SW 1271 (cell line): ENCODE measurements at regions not wholly inside any gene's neighbourhood (a gene's known extent, or its start where the extent isn't known, plus 50 kb on each side); places are given as distances from the start of the nearest gene placed in this dataset.
"Not testable (repeated sequence)": the region's sequence is repeated elsewhere in the genome, so short reads cannot be mapped to it uniquely, and the experiment has no call there.

Experiments used
- DNase-seq, 2 experiments: peaks; one replicate each; lab custom pipeline; 2025; lab: John Stamatoyannopoulos, UW

GRCh38 chr4:149039786-149040185, 597.6 kb upstream of the NR3C2 start:
- not testable (repeated sequence) for DNase-seq

DNA sequence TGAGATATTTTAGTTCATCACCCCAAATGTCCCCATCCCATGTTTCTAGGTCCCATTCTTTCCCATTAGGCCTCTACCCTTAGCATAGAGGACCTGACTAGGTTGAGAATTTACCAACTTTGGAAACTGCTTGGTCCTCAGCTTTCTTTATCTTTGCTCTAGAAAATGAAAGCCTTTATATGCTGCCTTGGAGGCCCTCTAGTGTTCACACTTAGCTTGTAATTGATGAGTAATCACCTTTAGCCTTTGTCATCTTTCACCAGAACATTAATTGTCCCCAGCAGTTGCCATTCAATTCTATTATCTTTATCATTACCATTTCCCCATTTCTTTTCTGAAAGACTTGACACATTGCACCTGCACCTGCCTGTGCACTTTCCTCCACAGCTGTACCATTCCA, 589.2 kb upstream of the NR3C2 start:
- DNase-seq = peak in 1 of 2 experiments; percentile 10

DNA sequence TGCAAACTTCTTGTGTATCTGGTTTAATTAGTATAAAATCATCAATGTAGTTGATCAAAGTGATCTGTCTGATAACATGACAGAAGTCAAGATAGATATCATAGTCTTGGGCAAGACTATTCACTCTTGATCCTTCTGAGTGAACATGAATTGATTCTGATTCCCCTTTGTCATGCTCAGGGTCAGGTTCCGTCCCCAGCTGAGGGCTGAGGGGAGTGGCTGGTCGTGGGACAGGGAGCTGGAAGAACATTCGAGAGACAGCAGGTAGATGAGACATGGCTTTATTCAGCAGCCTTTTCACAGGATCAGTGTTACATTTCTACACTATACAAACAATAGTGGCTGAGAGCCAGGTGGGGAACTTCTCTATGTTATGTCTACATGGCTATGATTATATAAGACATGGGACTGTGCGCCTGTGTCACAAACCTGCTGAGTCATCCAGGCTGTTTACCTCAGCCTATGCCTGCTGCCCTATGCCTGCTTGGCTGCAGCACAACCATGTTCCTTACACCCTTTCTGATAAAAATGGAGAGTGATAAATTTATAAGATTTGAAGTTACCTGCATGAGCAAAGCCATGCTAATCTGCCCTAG, 586.9 kb upstream of the NR3C2 start:
- DNase-seq = no peak

GRCh38 chr4:149026696-149027095, 584.5 kb upstream of the NR3C2 start:
- DNase-seq = no peak

DNA sequence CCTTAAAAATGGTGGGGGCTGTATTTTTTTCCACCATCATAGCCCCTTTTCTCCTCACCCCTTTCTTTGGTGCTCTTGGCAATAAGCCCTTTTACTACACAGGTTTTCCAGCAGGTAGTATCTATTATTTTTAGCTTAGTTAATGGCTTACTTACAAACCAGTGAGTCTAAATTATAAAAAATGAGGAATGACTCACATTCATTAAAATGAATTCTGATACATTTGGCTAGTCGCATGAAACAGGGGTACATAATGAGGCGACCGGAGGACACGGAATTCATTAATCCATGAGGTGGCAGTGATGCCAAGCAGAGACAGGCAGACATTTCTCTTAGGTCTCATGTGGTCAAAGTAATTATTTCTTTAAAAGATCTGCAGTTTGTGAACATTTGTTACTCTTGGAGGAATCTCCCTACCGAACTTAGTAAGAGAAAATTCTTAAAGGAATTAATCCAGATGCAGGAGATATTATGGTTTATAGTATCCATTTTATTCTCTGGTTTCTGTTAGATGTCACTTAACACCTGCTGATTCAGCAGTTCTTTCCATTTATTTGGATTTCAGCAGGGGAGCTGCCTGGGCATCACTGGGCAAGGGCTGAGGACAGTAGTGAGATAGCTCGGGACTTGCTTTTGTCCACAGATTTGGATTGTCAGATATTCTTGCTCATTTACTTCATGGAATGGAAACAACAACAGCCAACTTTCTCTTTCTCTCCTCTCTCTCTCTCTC, 575.0 kb upstream of the NR3C2 start:
- DNase-seq = no peak

DNA sequence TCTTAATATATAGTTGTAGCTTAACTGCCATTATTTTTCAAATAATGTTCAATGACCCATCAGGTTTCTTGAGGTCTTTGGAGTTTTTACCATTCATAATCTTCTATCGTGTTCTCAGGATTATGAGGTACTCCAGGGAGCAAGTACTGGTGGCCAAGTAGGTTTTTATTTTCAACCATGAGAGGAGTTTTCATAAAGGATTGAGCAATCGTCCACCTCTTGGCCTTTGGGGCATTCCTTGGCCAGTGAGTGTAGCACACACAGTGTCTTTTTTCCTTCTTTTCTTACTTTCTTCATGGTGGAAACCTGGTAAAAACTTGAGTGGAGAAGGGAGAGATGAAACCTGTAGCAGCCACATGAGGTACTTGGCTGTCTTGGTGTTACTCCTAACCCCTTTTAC, 567.0 kb upstream of the NR3C2 start:
- no peak for DNase-seq

DNA sequence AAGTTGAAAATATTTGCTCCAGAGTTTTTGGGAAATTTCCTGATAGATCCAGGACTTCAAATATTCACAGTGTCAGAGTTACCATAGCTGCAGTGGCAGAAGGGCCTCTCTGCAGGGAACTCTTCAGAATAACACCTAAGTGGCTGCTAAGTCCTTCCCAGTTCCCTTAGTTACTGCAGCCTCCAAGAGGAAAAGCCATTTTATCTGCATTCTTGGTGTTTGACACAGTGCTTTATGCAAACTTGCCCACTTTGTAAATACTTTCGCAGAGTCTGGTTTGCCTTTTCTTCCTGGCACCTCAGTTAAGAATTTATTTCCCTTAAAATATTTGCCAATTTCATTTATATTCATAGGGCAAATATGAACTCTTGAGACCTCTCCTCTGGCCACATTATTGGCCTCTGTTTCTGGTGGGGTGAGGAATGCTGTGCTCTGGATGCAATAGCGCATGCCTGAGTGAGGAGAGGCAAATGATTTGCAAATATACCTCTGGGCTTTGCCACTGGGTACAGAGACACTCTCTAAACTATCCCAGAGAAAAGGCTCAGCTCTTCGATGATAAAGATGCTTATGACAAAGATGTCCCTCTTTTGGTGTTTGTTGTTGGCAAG, 566.3 kb upstream of the NR3C2 start:
- DNase-seq = no peak

DNA sequence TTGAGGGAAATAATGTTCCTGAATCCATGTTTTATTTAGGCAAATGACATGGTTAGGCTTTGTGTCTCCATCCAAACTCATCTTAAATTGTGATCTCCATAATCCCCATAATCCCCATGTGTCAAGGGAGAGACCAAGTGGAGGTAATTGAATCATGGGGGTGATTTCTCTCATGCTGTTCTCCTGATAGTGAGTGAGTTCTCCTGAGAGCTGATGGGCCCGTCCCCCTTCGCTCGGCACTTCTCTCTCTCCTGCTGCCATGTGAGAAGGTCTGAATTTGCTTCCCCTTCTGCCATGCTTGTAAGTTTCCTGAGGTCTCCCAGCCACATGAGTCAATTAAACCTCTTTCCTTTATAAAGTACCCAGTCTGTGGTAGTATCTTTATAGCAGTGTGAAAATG, 563.0 kb upstream of the NR3C2 start:
- DNase-seq = no peak

GRCh38 chr4:148999924-149000323, 557.7 kb upstream of the NR3C2 start:
- no peak for DNase-seq

GRCh38 chr4:148998719-148999118, 556.5 kb upstream of the NR3C2 start:
- DNase-seq = no peak

GRCh38 chr4:148986951-148987350, 544.7 kb upstream of the NR3C2 start:
- DNase-seq = no peak

DNA sequence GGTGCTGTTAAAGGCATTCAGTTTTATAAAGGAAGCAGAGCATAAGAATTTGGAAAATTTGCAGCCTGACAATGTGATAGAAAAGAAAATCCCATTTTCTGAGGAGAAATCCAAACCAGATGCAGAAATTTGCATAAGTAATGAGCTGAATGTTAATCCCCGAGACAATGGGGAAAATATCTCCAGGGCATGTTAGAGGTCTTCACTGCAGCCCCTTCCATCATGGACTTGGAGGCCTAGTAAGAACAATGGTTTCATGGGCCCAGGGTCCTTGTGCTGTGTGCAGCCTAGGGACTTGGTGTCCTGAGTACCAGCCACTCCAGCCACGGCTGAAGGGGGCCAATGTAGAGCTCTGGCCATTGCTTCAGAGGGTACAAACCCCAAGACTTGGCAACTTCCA, 542.7 kb upstream of the NR3C2 start:
- DNase-seq = no peak

- no peak for DNase-seq
Observed at GRCh38 chr4:148982200-148982599, 540.0 kb upstream of the NR3C2 start.

DNA sequence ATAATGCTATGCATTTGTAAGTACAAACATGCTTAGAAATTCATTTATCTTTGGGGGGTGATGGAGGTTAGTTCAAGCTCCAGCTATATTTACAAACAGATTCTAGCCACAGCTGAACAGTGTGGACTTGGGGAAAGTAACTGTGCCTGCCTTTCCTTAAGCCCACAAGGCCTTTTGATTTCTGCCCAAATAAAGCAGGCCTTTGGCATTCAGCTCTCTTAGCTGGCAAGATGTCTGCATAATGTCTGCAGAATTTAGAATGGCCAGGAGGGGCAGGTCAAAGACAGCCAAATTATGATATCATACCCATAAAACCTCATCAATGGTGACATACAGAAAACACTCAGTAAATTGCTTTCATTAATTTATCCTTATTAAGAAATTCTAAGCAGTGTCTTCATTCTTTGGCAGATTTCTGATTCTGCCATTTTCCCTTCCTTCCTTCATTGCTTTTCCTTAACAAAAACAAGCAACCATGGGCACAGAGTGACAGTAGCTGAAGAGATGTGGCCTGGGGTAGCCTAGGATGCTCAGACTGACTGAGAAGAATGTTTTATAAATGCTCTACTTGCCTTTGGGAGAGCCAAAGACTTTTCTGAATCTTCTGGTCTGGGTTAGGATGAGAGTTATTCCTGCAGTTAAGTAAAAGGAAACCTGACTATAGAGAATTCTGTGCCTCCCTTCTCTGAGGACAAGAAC, 538.7 kb upstream of the NR3C2 start:
- DNase-seq = no peak

GRCh38 chr4:148978301-148978700, 536.1 kb upstream of the NR3C2 start:
- no peak for DNase-seq

DNA sequence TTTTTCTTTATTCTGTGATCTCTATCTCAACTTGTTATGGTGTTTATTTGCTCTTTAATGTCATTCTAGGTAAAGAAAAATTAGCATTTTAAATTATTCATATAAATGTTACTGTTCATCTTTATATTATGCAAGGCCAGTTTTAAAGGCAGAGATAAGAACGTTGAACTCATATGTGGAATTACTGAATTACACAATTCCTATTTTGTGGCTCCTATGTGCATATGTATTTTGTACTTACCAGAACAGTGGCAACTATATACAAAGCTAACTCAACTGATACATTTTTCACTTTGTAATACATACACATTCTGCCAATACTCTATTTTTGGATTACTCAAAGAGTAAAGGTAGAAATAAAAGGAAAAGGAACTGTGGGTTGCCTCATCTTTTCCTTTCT, 533.2 kb upstream of the NR3C2 start:
- no peak for DNase-seq

DNA sequence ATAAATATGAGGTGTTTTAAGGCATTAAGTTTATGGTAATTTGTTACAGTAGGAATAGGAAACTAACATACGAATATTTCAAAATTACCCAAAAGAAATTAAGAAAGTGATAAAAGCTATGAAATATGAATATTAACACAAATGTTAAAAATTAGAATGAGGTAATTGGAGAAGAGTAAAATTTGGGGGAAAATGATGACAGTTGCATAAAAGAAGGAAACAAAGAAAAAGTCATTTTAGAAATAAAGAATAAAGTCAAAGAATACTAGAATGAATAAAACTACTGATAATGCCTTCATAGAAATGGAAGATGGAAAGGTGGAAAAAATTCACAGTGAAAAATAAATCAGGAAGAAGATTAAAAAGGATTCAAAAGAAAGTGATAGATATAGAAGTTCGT, 522.9 kb upstream of the NR3C2 start:
- no peak for DNase-seq

DNA sequence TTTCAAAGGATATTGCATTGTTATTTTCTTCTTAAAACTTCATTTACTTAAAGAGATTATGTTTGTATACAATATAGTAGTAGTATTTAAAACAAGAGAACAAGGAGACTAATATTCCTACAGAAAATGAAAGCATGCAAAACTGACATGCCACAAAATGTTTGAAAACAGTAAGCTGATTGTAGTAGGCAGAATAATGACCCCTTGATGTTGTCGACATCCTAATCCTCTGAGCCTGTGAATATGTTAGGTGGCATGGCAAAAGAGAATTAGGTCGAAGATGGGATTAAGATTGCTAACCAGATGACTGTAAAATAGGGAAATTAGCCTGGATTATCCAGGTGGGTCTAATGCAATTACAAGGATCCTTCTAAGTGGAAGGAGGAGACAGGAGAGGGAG, 522.2 kb upstream of the NR3C2 start:
- no peak for DNase-seq

DNA sequence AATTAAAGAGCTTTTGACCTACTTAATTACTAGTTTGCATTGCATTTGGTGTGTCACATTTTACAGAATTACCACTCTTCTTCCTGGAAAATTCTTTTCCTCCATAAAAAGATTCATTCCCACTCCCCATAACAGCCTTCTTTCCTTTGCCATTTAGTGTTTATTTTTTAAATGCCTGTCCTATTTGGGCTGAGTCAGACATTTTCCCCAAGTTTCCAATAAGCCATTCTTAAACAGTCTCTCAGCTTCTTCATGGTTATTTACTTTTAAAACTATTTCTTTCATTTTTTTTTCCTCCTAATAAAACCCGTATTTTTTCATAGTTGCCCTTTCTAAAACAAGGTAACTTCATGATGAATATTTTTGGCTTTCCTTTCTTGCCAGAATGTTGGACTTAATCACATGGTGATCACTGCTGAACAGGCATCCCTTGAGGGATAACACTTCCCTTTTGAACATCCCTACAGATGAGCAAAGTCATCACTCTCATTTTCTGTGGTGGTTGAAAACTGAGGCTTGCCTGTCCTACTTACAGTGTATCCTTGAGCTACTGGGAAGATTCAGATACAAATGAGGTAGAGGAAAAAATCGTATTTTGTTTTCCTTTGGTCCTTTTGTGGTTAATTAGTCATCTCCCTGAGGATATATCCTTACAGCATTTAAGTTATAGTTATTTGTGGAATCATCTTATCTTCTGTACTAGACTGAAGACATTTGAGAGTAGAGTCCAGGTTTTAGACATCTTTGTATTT, 520.5 kb upstream of the NR3C2 start:
- DNase-seq = no peak

DNA sequence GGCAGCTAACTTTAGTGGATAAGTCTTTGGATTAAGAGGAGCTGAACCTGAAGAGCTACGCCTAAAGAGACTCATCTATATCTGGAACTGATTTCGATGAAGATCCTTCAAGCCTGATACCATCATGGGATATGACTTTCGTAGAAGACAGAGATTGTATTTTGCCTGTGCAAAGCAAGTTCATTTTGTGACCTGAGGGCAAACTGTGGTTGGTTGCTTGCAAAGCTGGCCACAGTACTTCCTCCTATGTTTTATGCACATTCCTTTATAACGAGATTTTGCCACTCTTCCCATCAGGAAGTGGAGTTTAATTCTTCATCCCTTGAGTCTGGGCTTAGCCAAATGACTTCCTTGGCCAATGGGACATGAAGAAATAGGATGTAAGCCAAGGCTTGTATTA, 519.3 kb upstream of the NR3C2 start:
- DNase-seq = no peak

DNA sequence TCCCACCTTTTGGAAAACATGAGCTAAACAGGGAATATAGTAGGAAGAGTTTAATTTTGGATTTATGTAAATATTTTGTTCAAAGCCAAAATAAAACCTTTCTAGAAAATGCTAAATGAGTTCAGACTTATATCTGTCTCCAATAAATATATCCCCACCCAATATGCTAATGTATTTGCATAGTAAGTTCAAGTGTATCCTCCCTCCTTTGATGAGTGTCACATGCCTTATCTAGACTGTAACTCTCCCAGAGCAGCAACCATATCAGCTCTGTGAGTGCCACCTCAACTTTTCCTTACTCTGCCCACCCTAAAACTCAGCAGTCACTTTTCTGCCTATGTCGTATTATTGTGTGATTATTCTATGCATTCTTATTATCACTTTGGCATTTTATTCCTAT, 516.1 kb upstream of the NR3C2 start:
- no peak for DNase-seq

- no peak for DNase-seq
Observed at GRCh38 chr4:148955564-148956297, 513.5 kb upstream of the NR3C2 start.
